ENCODE measurements at regions not wholly inside any gene's neighbourhood (a gene's known extent, or its start where the extent isn't known, plus 50 kb on each side); places are given as distances from the start of the nearest gene placed in this dataset.

DNA sequence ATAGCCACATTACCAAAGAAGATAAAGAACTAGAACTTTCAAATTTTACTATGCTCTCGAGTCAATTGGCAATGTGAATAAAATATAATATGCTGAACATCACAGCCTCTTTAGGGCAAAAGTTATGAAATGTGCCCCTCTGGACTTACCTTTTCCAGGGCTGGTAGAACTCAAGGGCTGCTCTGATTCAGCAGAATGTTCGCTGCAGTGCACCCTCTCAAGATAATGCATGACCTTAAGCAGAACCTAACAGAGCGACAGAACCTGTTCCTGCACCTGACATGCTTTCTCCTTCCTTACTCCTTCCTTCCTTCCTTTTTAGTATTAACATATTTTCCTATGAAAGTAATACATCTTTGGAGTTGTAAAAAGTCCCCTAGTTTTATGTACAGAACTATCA is 65.4 kb upstream of the STXBP5 start:
- DNase-seq, result no peak

DNA sequence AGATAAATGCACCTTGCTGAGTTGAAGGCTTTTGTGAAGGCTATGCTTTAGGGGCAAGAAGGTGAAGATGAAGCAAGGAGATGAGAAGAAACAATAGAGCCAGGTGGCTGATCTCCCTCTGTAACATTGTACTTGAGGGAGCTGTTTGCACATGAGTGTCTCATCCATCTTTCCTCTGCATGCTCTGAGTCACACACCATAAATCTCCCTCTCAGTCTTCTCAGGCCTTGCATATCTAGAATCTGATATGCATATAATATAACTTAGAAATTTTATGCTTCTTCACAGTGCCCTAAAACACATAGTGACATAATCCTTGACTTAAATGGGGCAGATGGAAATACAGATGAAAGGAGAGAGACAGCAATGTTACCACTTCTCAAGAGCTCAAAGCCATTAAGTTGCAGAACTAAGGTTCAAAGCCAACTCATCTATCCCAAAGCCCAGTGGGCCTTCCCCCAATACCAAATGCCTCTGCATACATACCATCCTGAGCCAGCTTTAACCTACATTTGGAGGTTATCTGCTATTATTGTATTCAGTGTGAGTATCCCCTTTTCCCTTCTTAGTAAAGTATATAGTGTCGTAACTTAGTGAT is 62.4 kb upstream of the STXBP5 start:
- no peak for DNase-seq

DNA sequence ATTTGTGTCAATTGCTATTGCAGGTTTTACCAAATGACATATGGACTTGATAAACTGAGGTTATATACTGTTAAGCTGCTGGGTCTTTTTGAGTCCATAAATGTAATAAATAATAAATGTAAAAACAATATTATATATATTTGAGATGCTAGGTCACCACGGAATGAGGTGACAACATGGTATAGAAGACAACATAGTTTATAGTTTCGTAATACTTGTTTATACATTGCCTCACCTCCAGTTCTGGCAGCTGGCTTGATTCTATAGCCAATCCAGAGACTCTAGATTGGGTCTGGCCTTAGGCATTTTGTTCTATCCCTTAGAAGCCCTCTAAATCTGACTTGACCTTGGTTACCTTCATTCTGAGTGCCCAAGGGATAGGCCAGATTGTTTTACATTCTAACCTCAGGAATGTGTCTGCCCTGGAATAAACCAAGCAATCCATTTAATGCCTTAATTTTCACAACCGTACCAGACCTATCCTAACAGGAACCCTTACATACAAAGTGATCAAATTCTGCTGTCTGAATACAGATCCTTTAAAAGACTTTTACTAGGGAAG is 61.5 kb upstream of the STXBP5 start:
- DNase-seq, result no peak

DNA sequence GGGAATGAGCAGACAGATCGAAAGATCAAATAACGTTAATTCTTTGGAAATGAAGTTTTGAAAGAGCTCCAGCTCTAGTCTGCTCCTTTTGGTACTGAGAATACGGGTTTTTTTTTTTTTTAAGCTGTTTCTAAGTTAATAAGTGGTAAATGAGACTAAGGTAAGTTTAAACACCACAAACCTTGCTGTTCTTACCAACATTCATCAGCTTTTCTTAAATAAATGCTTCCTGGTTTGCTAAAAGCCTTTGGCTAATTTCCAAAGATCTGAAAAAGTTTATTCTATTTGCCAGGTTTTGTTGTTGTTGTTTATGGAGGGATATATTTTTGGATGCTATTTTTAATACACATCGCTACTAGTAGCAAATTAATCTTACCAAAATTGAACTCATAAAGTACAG is 55.1 kb upstream of the STXBP5 start:
- DNase-seq, result no peak

DNA sequence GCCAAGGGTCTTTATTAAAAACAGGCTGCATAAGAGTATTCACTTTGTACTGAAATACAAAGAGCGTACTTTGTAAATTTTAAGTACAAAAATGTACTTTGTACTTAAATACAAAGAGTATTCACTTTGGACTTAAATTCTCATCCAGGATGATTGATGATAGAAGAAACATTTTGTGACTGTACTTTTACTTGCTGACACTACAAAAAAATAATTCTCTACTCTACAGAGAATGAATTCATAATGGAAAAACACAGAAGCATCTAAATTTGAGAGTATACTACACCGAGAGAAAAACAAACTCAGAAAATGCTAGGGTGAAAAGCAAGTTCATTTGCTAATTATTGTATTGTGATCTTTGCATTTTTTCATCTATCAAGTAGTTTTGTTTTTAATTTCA is 54.4 kb upstream of the STXBP5 start:
- no peak for DNase-seq

DNA sequence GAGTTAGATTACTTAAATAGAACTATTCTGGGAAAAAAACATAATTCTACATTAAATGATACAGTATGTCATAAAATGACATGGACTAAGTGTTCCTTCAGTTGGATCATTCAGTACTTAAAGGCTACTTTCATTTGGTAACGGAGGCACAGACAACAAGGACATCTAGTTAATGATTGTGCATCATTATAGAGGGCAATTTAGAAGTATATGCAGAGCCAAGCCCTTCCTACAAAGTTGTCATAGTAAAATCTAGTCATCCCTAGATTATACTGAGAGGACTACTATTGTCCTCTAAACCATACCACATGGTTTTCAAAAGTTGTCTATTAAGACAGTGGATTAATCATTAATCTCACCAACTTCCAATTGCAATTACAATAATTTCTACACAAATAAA is 53.9 kb upstream of the STXBP5 start:
- no peak for DNase-seq

All from NCI-H510A treated with DMSO at 0.1 percent for 48 hours (cell line).